ENCODE measurements at regions not wholly inside any gene's neighbourhood (a gene's known extent, or its start where the extent isn't known, plus 50 kb on each side); places are given as distances from the start of the nearest gene placed in this dataset.

GRCh38 chr1:220389634-220390033, 117.4 kb upstream of the RAB3GAP2 start:
- TF ChIP-seq CTCF (IDR thresholded peaks at IDR 0.05) = no peak
- TF ChIP-seq POLR2A (IDR thresholded peaks at IDR 0.05) = no peak

Data from esophagus squamous epithelium (tissue), 4 donors.